Activated naive CD4-positive, alpha-beta T cell treated with anti-CD3 and anti-CD28 coated beads, Interleukin-2, amount 50 U/mL, for 16 hours (primary cell): ENCODE measurements at regions not wholly inside any gene's neighbourhood (a gene's known extent, or its start where the extent isn't known, plus 50 kb on each side); places are given as distances from the start of the nearest gene placed in this dataset.
"Not testable (repeated sequence)": the region's sequence is repeated elsewhere in the genome, so short reads cannot be mapped to it uniquely, and the experiment has no call there.

ENCODE experiments used
- DNase-seq: peaks from one replicate; pipeline ENCODE4 v3.0.0-alpha.2; 2020

DNA sequence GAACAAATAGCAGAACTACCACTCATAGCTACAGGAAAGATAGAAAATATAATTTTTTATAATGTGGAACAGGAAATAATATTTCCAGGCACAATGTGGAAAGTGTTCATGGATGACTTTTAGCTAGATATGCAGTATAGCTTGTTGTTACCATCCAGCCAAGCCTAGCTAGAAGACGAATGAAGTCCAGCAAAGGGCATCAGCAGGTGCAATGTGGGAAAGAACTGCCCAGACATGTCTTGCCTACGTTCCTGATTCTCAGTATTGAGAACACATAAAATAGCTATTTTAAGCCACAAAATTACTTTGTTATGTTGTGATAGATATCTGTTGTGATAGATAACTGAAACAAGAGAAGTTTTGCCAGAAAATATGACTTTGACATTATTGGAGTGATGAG, 1690.0 kb upstream of the LRRTM3 start:
- no peak for DNase-seq

DNA sequence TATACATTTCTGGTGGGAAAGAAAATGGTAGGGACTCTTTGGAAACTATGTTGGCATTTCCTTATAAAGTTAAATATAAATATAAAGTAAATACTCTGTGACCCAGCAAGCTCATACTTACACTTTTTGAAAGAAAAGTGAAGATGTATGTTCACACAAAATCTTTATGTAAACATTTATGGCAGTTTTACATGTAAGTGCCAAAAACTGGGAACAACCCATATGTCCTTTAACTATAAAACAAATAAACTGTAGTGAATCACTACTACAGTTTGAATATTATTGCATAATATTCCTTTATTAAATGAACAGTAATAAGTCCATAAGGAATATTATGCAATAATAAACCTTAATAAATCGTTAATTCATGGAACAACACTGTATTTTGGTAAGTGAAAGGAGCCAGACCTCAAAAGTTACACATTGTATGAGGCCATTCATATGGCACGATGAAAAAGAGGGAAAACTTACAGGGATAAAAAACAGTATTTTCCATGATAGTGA, 1660.3 kb upstream of the LRRTM3 start:
- DNase-seq = no peak

- DNase-seq = not testable (repeated sequence)
Observed at GRCh38 chr10:65269551-65269950, 1656.3 kb upstream of the LRRTM3 start.

- DNase-seq = no peak
Observed at GRCh38 chr10:65270969-65271368, 1654.9 kb upstream of the LRRTM3 start.

DNA sequence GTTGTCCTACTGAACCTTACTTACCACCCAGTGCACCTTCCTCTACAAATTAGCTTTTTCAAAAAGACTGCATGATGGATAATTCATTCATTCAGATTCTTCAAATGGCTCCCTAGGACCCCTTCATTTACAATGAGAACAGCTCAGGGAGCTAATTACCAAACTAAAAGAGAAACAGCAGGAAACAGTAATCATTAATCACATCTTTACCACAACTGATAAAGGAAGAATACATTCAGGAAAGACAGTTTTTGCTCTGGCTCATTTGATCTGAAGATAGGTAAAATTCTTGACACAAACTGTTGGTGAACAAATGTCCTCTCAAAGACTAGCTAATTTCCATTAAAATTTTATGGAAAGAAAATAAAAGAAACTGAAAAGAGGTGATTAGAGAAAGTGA, 1652.7 kb upstream of the LRRTM3 start:
- DNase-seq = no peak

DNA sequence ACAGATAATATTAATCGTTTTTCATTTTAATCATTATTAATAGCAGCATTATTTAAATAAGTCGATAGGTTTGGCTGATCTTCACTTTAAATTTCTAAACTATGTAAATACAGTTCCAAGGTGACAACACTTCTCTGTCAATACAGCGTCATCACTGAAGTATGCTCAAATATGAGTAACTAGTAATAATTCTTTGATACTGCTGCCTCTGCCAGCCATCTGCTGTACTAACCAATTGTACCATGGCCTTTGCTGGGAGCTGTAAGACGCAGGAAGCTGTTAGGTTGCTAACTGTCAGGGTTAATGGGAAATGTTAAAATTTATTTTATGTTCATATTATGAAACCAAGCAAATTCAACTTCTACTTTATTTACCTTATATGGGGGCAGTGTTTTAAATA, 1650.5 kb upstream of the LRRTM3 start:
- DNase-seq = no peak

DNA sequence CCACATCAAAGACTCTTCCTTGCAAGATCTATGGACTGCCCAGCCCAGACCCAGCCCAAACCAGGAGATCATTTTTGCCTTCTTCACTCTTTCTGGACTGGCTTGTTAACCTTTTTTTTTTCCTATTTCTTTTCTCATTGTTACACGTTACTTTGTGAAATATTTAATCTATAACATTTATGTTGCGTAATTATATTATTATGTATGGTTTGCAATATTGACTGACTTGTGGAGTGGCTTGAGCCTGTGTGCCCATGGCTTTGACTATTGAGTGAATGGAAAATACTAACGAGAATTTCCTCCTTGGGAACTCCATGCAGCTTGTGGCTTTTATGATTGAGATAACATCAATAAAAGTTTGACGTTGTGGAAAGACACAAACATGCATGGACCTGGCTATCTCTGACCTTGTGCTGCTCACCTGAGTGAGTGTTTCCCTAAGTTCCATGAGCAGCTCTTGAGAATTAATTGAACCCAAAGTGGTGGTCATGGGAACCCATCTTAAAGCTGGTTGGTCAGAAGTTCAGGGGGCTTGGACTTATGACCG, 1641.3 kb upstream of the LRRTM3 start:
- DNase-seq = no peak

DNA sequence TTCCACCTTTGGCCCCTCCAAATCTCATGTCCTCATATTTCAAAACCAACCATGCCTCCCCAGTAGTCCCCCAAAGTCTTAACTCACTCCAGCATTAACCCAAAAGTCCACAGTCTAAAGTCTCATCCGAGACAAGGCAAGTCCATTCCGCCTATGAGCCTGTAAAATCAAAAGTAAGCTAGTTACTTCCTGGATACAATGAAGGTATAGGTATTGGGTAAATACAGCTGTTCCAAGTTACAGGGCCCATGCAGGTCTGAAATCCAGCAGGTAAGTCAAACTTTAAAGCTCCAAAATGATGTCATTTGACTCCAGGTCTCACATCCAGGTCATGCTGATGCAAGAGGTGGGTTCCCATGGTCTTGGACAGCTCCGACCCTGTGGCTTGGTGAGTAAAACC, 1640.1 kb upstream of the LRRTM3 start:
- not testable (repeated sequence) for DNase-seq

DNA sequence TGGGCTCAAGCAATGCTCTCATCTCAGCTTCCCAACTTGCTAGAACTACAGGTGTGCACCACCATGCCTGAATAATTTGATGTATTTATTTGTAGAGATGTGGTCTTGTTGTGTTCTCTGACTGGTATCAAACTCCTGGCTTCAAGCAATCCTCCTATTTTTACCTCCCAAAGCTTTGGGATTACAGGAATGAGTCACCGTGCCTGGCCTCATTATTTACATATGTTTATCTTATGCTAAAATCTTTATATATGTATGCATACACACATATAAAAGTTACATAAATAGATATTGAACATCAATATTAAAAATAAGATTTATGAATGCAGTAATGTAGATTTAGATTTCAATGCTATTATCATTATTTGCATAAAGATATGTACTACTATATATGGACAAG, 1634.5 kb upstream of the LRRTM3 start:
- DNase-seq = no peak

DNA sequence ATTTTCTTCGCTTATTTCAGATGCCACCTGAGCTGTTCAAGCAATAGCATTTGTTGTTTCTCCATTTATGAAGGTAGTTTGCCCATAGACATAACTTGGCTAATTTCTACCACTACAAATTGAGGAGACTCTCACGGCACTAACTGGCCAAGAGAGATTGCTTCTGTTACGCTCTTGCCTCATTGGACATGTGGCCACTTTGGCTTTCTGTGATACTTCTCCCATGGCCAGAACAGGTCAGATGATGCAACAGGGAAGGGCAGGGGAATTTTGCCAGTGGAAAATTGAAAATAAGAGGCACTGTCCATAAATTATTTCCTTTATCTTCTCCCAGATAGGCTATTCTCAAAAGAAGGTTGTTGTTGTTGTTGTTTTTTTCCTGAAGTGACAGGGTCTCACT, 1633.3 kb upstream of the LRRTM3 start:
- no peak for DNase-seq

- no peak for DNase-seq
Observed at GRCh38 chr10:65294329-65294728, 1631.5 kb upstream of the LRRTM3 start.

DNA sequence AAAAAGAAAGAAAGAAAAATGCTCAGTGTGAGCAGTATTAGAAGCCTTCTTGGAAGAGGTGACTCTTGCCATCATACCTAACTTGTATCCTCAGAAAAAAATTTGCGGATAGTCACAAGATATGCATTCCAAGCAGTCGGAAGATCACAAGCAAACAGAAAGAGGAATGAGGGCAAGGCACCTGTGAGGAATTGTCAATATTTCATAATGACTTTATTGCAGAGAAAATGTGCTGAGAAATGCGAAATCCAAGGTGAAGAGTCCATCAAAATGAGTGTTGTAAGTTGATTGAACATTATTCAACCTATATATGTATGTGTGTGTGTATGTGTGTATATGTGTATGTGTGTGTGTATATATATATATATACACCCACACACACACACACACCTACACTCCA, 1624.7 kb upstream of the LRRTM3 start:
- no peak for DNase-seq

GRCh38 chr10:65306201-65306600, 1619.6 kb upstream of the LRRTM3 start:
- no peak for DNase-seq

DNA sequence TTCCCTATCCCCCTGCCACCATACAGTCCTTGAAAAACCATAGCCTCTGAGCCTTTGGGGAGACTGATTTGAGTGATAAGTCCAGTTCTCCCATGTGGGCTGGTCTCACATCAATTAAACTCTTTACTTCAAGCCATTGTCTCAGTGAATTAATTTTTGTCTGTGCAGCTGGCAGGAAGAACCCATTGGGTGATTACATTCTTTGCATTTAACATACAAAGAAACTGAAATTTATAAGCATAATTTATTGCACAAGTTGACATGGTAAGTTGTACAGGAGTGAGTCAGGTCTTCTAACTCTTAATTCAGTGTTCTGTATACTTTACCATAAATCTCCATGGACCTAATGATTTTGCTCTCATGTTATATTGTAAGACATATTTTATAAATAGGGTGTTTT, 1613.0 kb upstream of the LRRTM3 start:
- DNase-seq = no peak

DNA sequence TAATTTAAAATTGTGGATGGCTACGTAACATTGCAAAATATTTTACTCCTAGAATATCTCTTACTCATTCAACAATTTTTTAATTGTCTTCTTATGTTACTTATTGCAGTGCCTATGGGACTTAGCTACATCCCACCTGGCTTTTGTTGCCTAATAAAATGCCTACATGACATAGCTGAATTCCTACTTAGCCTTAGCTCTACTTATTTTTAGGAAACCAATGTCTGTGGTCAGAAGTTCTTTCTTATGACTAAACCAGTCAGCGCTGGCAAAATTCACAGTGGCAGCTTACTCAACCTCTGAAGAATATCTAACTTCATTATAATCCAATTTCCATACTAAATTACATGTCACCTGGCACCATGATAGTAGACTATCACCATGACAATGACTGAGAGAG, 1612.4 kb upstream of the LRRTM3 start:
- no peak for DNase-seq

GRCh38 chr10:65314253-65314652, 1611.6 kb upstream of the LRRTM3 start:
- no peak for DNase-seq

GRCh38 chr10:65319493-65319892, 1606.3 kb upstream of the LRRTM3 start:
- DNase-seq = no peak

DNA sequence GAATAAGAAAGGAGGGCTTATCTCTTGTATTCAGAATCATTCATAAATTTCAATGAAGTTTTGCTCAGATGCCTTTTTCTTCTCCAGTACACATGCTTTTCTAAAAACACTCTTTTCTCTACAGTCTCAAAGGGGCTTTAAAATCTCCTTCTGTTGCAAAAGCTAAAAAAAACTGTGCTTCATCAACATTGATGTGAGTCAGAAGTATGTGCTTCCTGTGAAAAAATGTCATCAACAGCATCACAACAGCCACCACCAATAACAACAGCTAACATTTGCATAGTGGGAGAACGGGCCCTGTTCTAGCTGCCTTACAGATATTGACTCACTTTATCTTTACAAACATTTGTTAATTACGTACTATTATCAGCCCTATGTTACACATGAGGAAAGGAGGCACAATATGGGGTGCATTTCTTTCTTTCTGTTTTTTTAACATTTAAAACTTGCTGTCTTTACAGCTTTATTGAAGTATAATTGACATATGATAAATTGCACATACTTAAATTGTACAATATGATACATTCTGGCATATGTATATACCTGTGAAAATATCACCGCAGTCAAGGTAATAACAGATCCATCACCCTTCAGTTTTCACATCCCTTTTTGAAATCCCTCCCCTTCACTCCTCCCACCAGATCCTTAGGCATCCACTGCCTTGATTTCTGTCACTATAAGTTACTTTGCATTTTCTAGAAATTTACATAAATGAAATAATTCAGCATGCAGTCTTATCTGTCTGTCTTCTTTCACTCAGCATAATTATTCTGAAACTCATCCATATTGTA, 1605.4 kb upstream of the LRRTM3 start:
- no peak for DNase-seq

GRCh38 chr10:65323802-65324201, 1602.0 kb upstream of the LRRTM3 start:
- DNase-seq = no peak

DNA sequence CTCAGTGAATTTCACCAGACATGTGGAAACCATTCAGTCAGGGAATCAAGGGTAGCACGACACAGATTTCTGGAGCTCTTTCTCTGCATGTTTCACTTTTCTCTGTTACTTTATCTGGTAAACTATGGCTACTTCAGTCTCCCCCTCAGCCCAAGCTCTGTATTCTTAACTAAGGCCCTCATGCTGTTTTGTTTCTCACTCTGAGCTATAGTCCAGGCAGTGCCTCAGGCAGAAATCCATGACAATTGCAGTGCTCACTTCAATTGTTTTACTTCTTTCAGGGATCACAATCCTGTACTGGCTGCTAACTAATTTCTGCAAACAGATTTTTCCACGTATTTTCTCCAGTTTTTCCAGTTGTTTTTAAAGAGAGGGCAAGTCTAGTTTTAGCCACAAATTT, 1599.9 kb upstream of the LRRTM3 start:
- DNase-seq = no peak

- DNase-seq = no peak
Observed at GRCh38 chr10:65328486-65328885, 1597.3 kb upstream of the LRRTM3 start.

GRCh38 chr10:65335311-65335710, 1590.5 kb upstream of the LRRTM3 start:
- DNase-seq = no peak

DNA sequence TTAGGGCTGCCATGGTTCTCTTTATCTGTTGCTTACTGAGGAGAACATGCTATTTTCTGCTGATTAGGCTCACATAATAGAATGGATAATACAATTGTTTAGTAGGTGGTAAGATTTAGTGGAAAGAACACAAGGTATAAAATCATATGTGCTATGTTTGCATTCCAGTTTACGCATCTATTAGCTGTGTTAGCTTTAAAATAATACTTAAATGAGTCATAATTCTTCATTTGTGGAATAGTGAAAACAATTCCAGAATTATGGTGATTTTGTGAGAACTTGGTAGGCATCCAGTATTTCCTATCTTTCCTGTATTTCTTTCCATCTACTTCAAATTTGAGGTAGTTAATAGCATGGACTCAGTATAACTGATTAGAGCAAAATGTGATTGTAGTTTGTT, 1585.5 kb upstream of the LRRTM3 start:
- no peak for DNase-seq

GRCh38 chr10:65341323-65341925, 1584.4 kb upstream of the LRRTM3 start:
- DNase-seq = no peak
